ENCODE measurements at regions not wholly inside any gene's neighbourhood (a gene's known extent, or its start where the extent isn't known, plus 50 kb on each side); places are given as distances from the start of the nearest gene placed in this dataset.

DNA sequence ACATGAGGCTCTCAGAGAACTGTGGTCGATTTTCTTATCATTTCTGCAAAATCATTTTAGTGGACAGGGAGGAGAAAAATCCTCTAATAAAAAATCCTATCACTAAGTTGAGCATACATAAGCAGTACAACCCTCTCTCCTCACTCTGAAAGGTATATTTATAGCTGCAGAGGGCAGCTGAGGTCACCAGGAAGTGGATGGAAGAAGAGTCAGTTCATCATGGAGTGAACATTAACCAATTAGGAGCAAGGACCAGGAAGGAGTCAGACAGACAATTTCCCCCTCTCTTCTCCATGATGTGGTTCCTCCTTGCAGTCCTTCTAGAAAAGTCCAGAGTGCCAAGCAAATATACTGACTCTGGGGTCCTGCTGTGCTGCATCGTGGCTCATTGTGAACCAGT lies 253.7 kb downstream of the TOX3 start (continued):
- TF ChIP-seq, protein P1, sequence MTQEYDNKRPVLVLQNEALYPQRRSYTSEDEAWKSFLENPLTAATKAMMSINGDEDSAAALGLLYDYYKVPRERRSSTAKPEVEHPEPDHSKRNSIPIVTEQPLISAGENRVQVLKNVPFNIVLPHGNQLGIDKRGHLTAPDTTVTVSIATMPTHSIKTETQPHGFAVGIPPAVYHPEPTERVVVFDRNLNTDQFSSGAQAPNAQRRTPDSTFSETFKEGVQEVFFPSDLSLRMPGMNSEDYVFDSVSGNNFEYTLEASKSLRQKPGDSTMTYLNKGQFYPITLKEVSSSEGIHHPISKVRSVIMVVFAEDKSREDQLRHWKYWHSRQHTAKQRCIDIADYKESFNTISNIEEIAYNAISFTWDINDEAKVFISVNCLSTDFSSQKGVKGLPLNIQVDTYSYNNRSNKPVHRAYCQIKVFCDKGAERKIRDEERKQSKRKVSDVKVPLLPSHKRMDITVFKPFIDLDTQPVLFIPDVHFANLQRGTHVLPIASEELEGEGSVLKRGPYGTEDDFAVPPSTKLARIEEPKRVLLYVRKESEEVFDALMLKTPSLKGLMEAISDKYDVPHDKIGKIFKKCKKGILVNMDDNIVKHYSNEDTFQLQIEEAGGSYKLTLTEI (CRISPR knock-in tag; conservative IDR thresholded peaks at IDR 0.05), result no peak
- TF ChIP-seq ZNF75D (CRISPR knock-in tag; IDR thresholded peaks at IDR 0.05; ENCODE audit: borderline replicate concordance), result no peak
- TF ChIP-seq ZNF30 (CRISPR knock-in tag; IDR thresholded peaks at IDR 0.05), result no peak
- TF ChIP-seq, protein P2, sequence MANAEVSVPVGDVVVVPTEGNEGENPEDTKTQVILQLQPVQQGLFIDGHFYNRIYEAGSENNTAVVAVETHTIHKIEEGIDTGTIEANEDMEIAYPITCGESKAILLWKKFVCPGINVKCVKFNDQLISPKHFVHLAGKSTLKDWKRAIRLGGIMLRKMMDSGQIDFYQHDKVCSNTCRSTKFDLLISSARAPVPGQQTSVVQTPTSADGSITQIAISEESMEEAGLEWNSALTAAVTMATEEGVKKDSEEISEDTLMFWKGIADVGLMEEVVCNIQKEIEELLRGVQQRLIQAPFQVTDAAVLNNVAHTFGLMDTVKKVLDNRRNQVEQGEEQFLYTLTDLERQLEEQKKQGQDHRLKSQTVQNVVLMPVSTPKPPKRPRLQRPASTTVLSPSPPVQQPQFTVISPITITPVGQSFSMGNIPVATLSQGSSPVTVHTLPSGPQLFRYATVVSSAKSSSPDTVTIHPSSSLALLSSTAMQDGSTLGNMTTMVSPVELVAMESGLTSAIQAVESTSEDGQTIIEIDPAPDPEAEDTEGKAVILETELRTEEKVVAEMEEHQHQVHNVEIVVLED (CRISPR knock-in tag; IDR thresholded peaks at IDR 0.05; ENCODE audit: borderline replicate concordance), result no peak
- TF ChIP-seq, protein P3, sequence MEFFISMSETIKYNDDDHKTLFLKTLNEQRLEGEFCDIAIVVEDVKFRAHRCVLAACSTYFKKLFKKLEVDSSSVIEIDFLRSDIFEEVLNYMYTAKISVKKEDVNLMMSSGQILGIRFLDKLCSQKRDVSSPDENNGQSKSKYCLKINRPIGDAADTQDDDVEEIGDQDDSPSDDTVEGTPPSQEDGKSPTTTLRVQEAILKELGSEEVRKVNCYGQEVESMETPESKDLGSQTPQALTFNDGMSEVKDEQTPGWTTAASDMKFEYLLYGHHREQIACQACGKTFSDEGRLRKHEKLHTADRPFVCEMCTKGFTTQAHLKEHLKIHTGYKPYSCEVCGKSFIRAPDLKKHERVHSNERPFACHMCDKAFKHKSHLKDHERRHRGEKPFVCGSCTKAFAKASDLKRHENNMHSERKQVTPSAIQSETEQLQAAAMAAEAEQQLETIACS (CRISPR knock-in tag; IDR thresholded peaks at IDR 0.05), result no peak
- TF ChIP-seq, protein P4, sequence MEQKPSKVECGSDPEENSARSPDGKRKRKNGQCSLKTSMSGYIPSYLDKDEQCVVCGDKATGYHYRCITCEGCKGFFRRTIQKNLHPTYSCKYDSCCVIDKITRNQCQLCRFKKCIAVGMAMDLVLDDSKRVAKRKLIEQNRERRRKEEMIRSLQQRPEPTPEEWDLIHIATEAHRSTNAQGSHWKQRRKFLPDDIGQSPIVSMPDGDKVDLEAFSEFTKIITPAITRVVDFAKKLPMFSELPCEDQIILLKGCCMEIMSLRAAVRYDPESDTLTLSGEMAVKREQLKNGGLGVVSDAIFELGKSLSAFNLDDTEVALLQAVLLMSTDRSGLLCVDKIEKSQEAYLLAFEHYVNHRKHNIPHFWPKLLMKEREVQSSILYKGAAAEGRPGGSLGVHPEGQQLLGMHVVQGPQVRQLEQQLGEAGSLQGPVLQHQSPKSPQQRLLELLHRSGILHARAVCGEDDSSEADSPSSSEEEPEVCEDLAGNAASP (CRISPR knock-in tag; IDR thresholded peaks at IDR 0.05; ENCODE audit: borderline replicate concordance), result peak; percentile 76; the same call in 1 of the 2 replicates
- no peak for TF ChIP-seq MIER2 (CRISPR knock-in tag; IDR thresholded peaks at IDR 0.05)
- no peak for TF ChIP-seq ZNF816 (CRISPR knock-in tag; IDR thresholded peaks at IDR 0.05; ENCODE audit: borderline replicate concordance)
- TF ChIP-seq ZNF468 (CRISPR knock-in tag; IDR thresholded peaks at IDR 0.05), result no peak
- peak; percentile 17; the same call in 1 of the 2 replicates for TF ChIP-seq GABPB1 (CRISPR knock-in tag; IDR thresholded peaks at IDR 0.05)
- TF ChIP-seq SOX13 (IDR thresholded peaks at IDR 0.05), result no peak
- no peak for TF ChIP-seq SOX13 (CRISPR knock-in tag; conservative IDR thresholded peaks at IDR 0.05 in 1 of 2, IDR thresholded peaks at IDR 0.05 in 1 of 2)
